ENCODE measurements at regions not wholly inside any gene's neighbourhood (a gene's known extent, or its start where the extent isn't known, plus 50 kb on each side); places are given as distances from the start of the nearest gene placed in this dataset.
"Not testable (repeated sequence)": the region's sequence is repeated elsewhere in the genome, so short reads cannot be mapped to it uniquely, and the experiment has no call there.

GRCh38 chr4:64799751-64800150 is 390.5 kb upstream of the TECRL start:
- ATAC-seq, result no peak
- intact Hi-C loops (cut with DNase I, micrococcal nuclease), result no loop called here
- Histone ChIP-seq H3K9me3 (no peaks in the 10 kb centered on the region), H3K36me3 (ENCODE audit: low read depth) (no peaks in the 10 kb centered on the region), H3K4me3 (no peak overlapping the region), H3K4me1 (ENCODE audit: low read depth) (no peaks in the 10 kb centered on the region)
- DNase-seq, result no peak
- no peak for TF ChIP-seq CTCF (IDR thresholded peaks at IDR 0.05)

- ATAC-seq; DNase-seq; H3K9me3 ChIP-seq; H3K4me3 ChIP-seq; H3K36me3 ChIP-seq (ENCODE audit: low read depth); intact Hi-C loops (cut with DNase I, micrococcal nuclease); H3K4me1 ChIP-seq (ENCODE audit: low read depth): not testable (repeated sequence)
Measured at GRCh38 chr4:64798828-64799227, 389.6 kb upstream of the TECRL start.

GRCh38 chr4:64796581-64796980 is 387.3 kb upstream of the TECRL start:
- no peak for DNase-seq
- no peak for ATAC-seq
- intact Hi-C loops (cut with DNase I, micrococcal nuclease), result no loop called here

GRCh38 chr4:64784125-64784524 is 374.9 kb upstream of the TECRL start:
- ATAC-seq (no peak), DNase-seq (no peak)
- no peaks in the 10 kb centered on the region for H3K36me3 ChIP-seq (ENCODE audit: low read depth)
- H3K4me1 ChIP-seq (ENCODE audit: low read depth), result no peaks in the 10 kb centered on the region
- no peak for TF ChIP-seq CTCF (IDR thresholded peaks at IDR 0.05)
- intact Hi-C loops (cut with DNase I, micrococcal nuclease), result no loop called here
- no peaks in the 10 kb centered on the region for H3K9me3 ChIP-seq
- no peak overlapping the region for H3K4me3 ChIP-seq

More at GRCh38 chr4:64796581-64796980, 387.3 kb upstream of the TECRL start:
- H3K9me3 ChIP-seq, result no peaks in the 10 kb centered on the region
- H3K36me3 ChIP-seq (ENCODE audit: low read depth), result no peaks in the 10 kb centered on the region
- TF ChIP-seq CTCF (IDR thresholded peaks at IDR 0.05), result no peak
- no peaks in the 10 kb centered on the region for H3K4me1 ChIP-seq (ENCODE audit: low read depth)
- no peak overlapping the region for H3K4me3 ChIP-seq

GRCh38 chr4:64781737-64782326 is 372.6 kb upstream of the TECRL start:
- no peak for ATAC-seq
- intact Hi-C loops (cut with DNase I, micrococcal nuclease), result no loop called here

GRCh38 chr4:64780664-64781063 is 371.4 kb upstream of the TECRL start:
- no peak for TF ChIP-seq CTCF (IDR thresholded peaks at IDR 0.05)
- intact Hi-C loops (cut with DNase I, micrococcal nuclease), result no loop called here
- Histone ChIP-seq H3K4me1 (ENCODE audit: low read depth) (no peaks in the 10 kb centered on the region), H3K4me3 (no peak overlapping the region), H3K9me3 (no peaks in the 10 kb centered on the region), H3K36me3 (ENCODE audit: low read depth) (no peaks in the 10 kb centered on the region)
- ATAC-seq (no peak), DNase-seq (no peak)

More at GRCh38 chr4:64781737-64782326, 372.6 kb upstream of the TECRL start:
- no peaks in the 10 kb centered on the region for H3K36me3 ChIP-seq (ENCODE audit: low read depth)
- DNase-seq, result peak in 1 of 3 donors; percentile 12
- no peaks in the 10 kb centered on the region for H3K4me1 ChIP-seq (ENCODE audit: low read depth)
- H3K4me3 ChIP-seq, result no peak overlapping the region
- no peaks in the 10 kb centered on the region for H3K9me3 ChIP-seq
- no peak for TF ChIP-seq CTCF (IDR thresholded peaks at IDR 0.05)

Measured in mucosa of descending colon (tissue), 3 donors.